HG03066 (cell line): ENCODE measurements at regions not wholly inside any gene's neighbourhood (a gene's known extent, or its start where the extent isn't known, plus 50 kb on each side); places are given as distances from the start of the nearest gene placed in this dataset.
"Not testable (repeated sequence)": the region's sequence is repeated elsewhere in the genome, so short reads cannot be mapped to it uniquely, and the experiment has no call there.

Experiments used
- ATAC-seq: cut with Tn5 transposase; IDR thresholded peaks from one replicate; pipeline ENCODE4 v1.9.1; 2021; ENCODE audit warnings: low read depth; ENCODE audit not compliant: unreplicated experiment

GRCh38 chr1:208975456-208975855 is 608.1 kb upstream of the CAMK1G start:
- no peak for ATAC-seq

GRCh38 chr1:208977012-208977411 is 606.5 kb upstream of the CAMK1G start:
- ATAC-seq, result no peak

- no peak for ATAC-seq
These were observed 605.8 kb upstream of the CAMK1G start for GRCh38 chr1:208977638-208978256.

GRCh38 chr1:208979776-208980175 is 603.7 kb upstream of the CAMK1G start:
- no peak for ATAC-seq

GRCh38 chr1:208980605-208981004 is 602.9 kb upstream of the CAMK1G start:
- ATAC-seq, result no peak

- no peak for ATAC-seq
These were observed 598.3 kb upstream of the CAMK1G start for GRCh38 chr1:208985231-208985630.

- ATAC-seq, result peak; percentile 99
These were observed 594.7 kb upstream of the CAMK1G start for GRCh38 chr1:208988811-208989222.

- no peak for ATAC-seq
These were observed 593.1 kb upstream of the CAMK1G start for GRCh38 chr1:208990456-208990855.

GRCh38 chr1:208997053-208997452 is 586.5 kb upstream of the CAMK1G start:
- not testable (repeated sequence) for ATAC-seq

GRCh38 chr1:208997726-208998312 is 585.7 kb upstream of the CAMK1G start:
- no peak for ATAC-seq

GRCh38 chr1:209008586-209008985 is 574.9 kb upstream of the CAMK1G start:
- ATAC-seq, result no peak

GRCh38 chr1:209010475-209011230 is 572.9 kb upstream of the CAMK1G start:
- no peak for ATAC-seq

GRCh38 chr1:209012443-209013196 is 570.9 kb upstream of the CAMK1G start:
- ATAC-seq, result no peak

GRCh38 chr1:209015092-209015491 is 568.4 kb upstream of the CAMK1G start:
- no peak for ATAC-seq

GRCh38 chr1:209021622-209022021 is 561.9 kb upstream of the CAMK1G start:
- no peak for ATAC-seq

GRCh38 chr1:209023790-209024189 is 559.7 kb upstream of the CAMK1G start:
- no peak for ATAC-seq

GRCh38 chr1:209029737-209030136 is 553.8 kb upstream of the CAMK1G start:
- ATAC-seq, result no peak

- ATAC-seq, result no peak
These were observed 552.9 kb upstream of the CAMK1G start for GRCh38 chr1:209030454-209031167.

- ATAC-seq, result no peak
These were observed 546.5 kb upstream of the CAMK1G start for GRCh38 chr1:209037064-209037463.

GRCh38 chr1:209038316-209038715 is 545.2 kb upstream of the CAMK1G start:
- no peak for ATAC-seq
